RWPE2 (cell line): ENCODE measurements at regions not wholly inside any gene's neighbourhood (a gene's known extent, or its start where the extent isn't known, plus 50 kb on each side); places are given as distances from the start of the nearest gene placed in this dataset.
"Not testable (repeated sequence)": the region's sequence is repeated elsewhere in the genome, so short reads cannot be mapped to it uniquely, and the experiment has no call there.

Experiments used
- ATAC-seq: fragments of 200-7000 bp; cut with Tn5 transposase; 3 replicates; pipeline ENCODE4 v1.9.1; 2021; ENCODE audit warnings: low read depth
- DNase-seq: peaks from one replicate; pipeline ENCODE4 v3.0.0-alpha.2; 2020; ENCODE audit warnings: low spot score
- H3K27ac ChIP-seq: fragments of 450-650 bp; 2 replicates; pipeline ENCODE4 v1.5.1; 2017; ENCODE audit warnings: mild to moderate bottlenecking; ENCODE audit not compliant: poor library complexity, severe bottlenecking
- H3K27me3 ChIP-seq: fragments of 250-450 bp; sonication (Bioruptor Pico); 2 replicates; pipeline ENCODE4 v1.5.1; 2021; ENCODE audit warnings: mild to moderate bottlenecking, moderate library complexity; ENCODE audit not compliant: insufficient read depth, poor library complexity, severe bottlenecking
- H3K36me3 ChIP-seq: fragments of 250-450 bp; sonication (Bioruptor Pico); 2 replicates; pipeline ENCODE4 v1.5.1; 2020; ENCODE audit warnings: low read depth, mild to moderate bottlenecking, moderate library complexity
- H3K4me1 ChIP-seq: fragments of 250-450 bp; sonication (Bioruptor Pico); 2 replicates; pipeline ENCODE4 v1.5.1; 2021; ENCODE audit warnings: mild to moderate bottlenecking, moderate library complexity; ENCODE audit not compliant: insufficient read depth, poor library complexity, severe bottlenecking
- H3K4me3 ChIP-seq: fragments of 250-450 bp; sonication (Bioruptor Pico); 2 replicates; pipeline ENCODE4 v1.5.1; 2021; ENCODE audit warnings: mild to moderate bottlenecking, moderate library complexity; ENCODE audit not compliant: severe bottlenecking
- H3K9me3 ChIP-seq: fragments of 250-450 bp; sonication (Bioruptor Pico); 2 replicates; pipeline ENCODE4 v1.5.1; 2021; ENCODE audit warnings: mild to moderate bottlenecking, moderate library complexity; ENCODE audit not compliant: severe bottlenecking
- TF ChIP-seq, protein P1 (sequence below): fragments of 450-650 bp; IDR thresholded peaks from one replicate; pipeline ENCODE4 v1.5.1; 2017; ENCODE audit warnings: mild to moderate bottlenecking, moderate library complexity; ENCODE audit not compliant: poor library complexity, severe bottlenecking

GRCh38 chr11:97544431-97544830 is 1154.6 kb downstream of the JRKL start:
- Histone ChIP-seq H3K36me3 (no peaks in the 10 kb centered on the region), H3K27me3 (peaks cover 3% of the 10 kb centered on the region), H3K4me1 (no peaks in the 10 kb centered on the region), H3K27ac (no peak overlapping the region), H3K9me3 (no peaks in the 10 kb centered on the region), H3K4me3 (no peak overlapping the region)
- ATAC-seq, result no peak
- TF ChIP-seq, protein P1, sequence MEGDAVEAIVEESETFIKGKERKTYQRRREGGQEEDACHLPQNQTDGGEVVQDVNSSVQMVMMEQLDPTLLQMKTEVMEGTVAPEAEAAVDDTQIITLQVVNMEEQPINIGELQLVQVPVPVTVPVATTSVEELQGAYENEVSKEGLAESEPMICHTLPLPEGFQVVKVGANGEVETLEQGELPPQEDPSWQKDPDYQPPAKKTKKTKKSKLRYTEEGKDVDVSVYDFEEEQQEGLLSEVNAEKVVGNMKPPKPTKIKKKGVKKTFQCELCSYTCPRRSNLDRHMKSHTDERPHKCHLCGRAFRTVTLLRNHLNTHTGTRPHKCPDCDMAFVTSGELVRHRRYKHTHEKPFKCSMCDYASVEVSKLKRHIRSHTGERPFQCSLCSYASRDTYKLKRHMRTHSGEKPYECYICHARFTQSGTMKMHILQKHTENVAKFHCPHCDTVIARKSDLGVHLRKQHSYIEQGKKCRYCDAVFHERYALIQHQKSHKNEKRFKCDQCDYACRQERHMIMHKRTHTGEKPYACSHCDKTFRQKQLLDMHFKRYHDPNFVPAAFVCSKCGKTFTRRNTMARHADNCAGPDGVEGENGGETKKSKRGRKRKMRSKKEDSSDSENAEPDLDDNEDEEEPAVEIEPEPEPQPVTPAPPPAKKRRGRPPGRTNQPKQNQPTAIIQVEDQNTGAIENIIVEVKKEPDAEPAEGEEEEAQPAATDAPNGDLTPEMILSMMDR, result no peak
- DNase-seq, result no peak

GRCh38 chr11:97548280-97548679 is 1158.5 kb downstream of the JRKL start:
- Histone ChIP-seq H3K27me3 (peaks cover 6% of the 10 kb centered on the region), H3K4me1 (no peaks in the 10 kb centered on the region), H3K36me3 (no peaks in the 10 kb centered on the region), H3K9me3 (no peaks in the 10 kb centered on the region), H3K27ac (no peak overlapping the region), H3K4me3 (no peak overlapping the region)
- no peak for ATAC-seq
- DNase-seq, result no peak
- TF ChIP-seq, protein P1, result no peak

DNA sequence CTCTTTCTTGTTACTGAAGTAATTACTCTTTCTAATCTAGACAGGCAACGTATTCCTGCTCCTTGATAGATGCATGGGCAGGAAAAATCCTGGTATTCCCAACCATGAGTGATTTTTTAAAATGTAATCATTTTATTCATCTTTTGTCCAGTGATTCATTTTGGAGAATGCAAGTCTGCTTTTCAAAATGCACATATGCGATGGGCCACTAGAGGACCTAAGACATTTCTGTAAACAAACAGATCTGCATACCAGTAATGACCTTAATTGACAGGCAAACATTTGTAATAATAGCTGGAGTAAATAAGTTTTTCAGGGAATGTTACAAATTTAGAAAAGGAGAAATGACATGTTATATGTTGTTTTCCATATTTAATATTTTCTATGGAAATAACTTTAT is 1167.6 kb downstream of the JRKL start:
- Histone ChIP-seq H3K27me3 (peaks cover 10% of the 10 kb centered on the region), H3K27ac (no peak overlapping the region), H3K36me3 (no peaks in the 10 kb centered on the region), H3K4me3 (no peak overlapping the region), H3K9me3 (no peaks in the 10 kb centered on the region), H3K4me1 (no peaks in the 10 kb centered on the region)
- DNase-seq, result no peak
- ATAC-seq, result no peak
- TF ChIP-seq, protein P1, result peak; percentile 32

DNA sequence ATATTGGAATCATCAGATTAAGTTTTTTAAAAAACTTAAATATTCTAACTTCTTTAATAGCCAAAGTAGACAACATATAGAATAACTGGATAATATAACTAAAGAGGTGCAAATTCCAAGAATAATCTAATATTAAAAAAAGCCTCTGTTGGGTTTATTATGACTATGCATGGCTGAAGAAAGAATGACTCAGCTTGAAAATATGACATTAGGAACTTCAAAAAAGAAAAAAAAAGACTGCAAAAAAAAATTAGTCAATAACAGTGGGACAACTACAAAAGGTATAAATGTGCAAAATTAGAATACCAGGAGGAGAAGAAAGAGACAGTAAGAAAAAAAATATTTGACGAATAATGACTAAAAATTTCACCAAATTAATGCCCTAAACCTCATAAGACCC is 1178.0 kb downstream of the JRKL start:
- no peaks in the 10 kb centered on the region for H3K9me3 ChIP-seq
- H3K27me3 ChIP-seq, result no peaks in the 10 kb centered on the region
- TF ChIP-seq, protein P1, result no peak
- ATAC-seq (no peak), DNase-seq (no peak)
- H3K4me3 ChIP-seq, result no peak overlapping the region
- H3K4me1 ChIP-seq, result no peaks in the 10 kb centered on the region
- no peaks in the 10 kb centered on the region for H3K36me3 ChIP-seq
- no peak overlapping the region for H3K27ac ChIP-seq

GRCh38 chr11:97570636-97571035 is 1180.8 kb downstream of the JRKL start:
- Histone ChIP-seq H3K36me3 (no peaks in the 10 kb centered on the region), H3K4me3 (no peak overlapping the region), H3K9me3 (no peaks in the 10 kb centered on the region), H3K27ac (no peak overlapping the region), H3K4me1 (no peaks in the 10 kb centered on the region), H3K27me3 (no peaks in the 10 kb centered on the region)
- ATAC-seq, result no peak
- DNase-seq, result no peak
- TF ChIP-seq, protein P1, result no peak

GRCh38 chr11:97573771-97574170 is 1184.0 kb downstream of the JRKL start:
- not testable (repeated sequence) for H3K36me3 ChIP-seq, H3K27ac ChIP-seq, DNase-seq, ATAC-seq, H3K4me1 ChIP-seq, H3K9me3 ChIP-seq, H3K4me3 ChIP-seq, H3K27me3 ChIP-seq
